Brain microvascular endothelial cell (primary cell): ENCODE measurements at regions not wholly inside any gene's neighbourhood (a gene's known extent, or its start where the extent isn't known, plus 50 kb on each side); places are given as distances from the start of the nearest gene placed in this dataset.
A peak's percentile ranks its signal among the peaks of the same experiment; 100 is the strongest.

ENCODE experiments used
- DNase-seq: peaks from one replicate; pipeline ENCODE4 v3.0.0-alpha.2; 2020
- H3K27ac ChIP-seq: fragments of 250-450 bp; sonication (Bioruptor Pico); 2 replicates; pipeline ENCODE4 v1.5.1; 2020; ENCODE audit warnings: mild to moderate bottlenecking, moderate library complexity
- H3K27me3 ChIP-seq: fragments of 250-450 bp; sonication (Bioruptor Pico); replicated peaks from 2 replicates; pipeline ENCODE4 v1.5.1; 2020; ENCODE audit warnings: mild to moderate bottlenecking
- H3K36me3 ChIP-seq: fragments of 250-450 bp; sonication (Bioruptor Pico); replicated peaks from 2 replicates; pipeline ENCODE4 v1.5.1; 2020; ENCODE audit warnings: mild to moderate bottlenecking
- H3K4me3 ChIP-seq: 2 replicates; pipeline ENCODE4 v1.5.1; 2011; ENCODE audit warnings: low read depth, mild to moderate bottlenecking, control low read depth, low read length, moderate library complexity
- CTCF ChIP-seq: IDR thresholded peaks from 2 replicates; pipeline ENCODE4 v1.5.1; 2011; ENCODE audit warnings: low read depth, mild to moderate bottlenecking, moderate library complexity, low read length, control low read depth, inconsistent platforms; ENCODE audit errors: missing control alignments
- in situ Hi-C: cut with HindIII; loops from 2 replicates; pipeline ENCODE4 v1.10.0; 2017; ENCODE audit warnings: low sequenced_read_pairs, low pct_ligation_motif_present

- H3K4me3 ChIP-seq, result no peak overlapping the region
- in situ Hi-C loops, result no loop called here
- H3K36me3 ChIP-seq, result no peaks in the 10 kb centered on the region
- H3K27me3 ChIP-seq, result no peaks in the 10 kb centered on the region
- TF ChIP-seq CTCF, result no peak
- DNase-seq, result no peak
- no peak overlapping the region for H3K27ac ChIP-seq
These were observed 115.8 kb upstream of the MED13L start for GRCh38 chr12:116393255-116393654.

- Histone ChIP-seq H3K36me3 (no peaks in the 10 kb centered on the region), H3K27ac (no peak overlapping the region), H3K27me3 (no peaks in the 10 kb centered on the region), H3K4me3 (no peak overlapping the region)
- in situ Hi-C loops, result no loop called here
- no peak for DNase-seq
- no peak for TF ChIP-seq CTCF
These were observed 116.6 kb upstream of the MED13L start for GRCh38 chr12:116393859-116394650.

GRCh38 chr12:116395396-116395795 is 117.9 kb upstream of the MED13L start:
- H3K36me3 ChIP-seq, result no peaks in the 10 kb centered on the region
- H3K27me3 ChIP-seq, result no peaks in the 10 kb centered on the region
- in situ Hi-C loops, result no loop called here
- H3K4me3 ChIP-seq, result no peak overlapping the region
- no peak for TF ChIP-seq CTCF
- no peak for DNase-seq
- H3K27ac ChIP-seq, result no peak overlapping the region

- Histone ChIP-seq H3K36me3 (no peaks in the 10 kb centered on the region), H3K4me3 (no peak overlapping the region), H3K27me3 (no peaks in the 10 kb centered on the region), H3K27ac (no peak overlapping the region)
- TF ChIP-seq CTCF, result no peak
- peak; percentile 77 for DNase-seq
- in situ Hi-C loops, result no loop called here
These were observed 119.7 kb upstream of the MED13L start for GRCh38 chr12:116397148-116397547.

- Histone ChIP-seq H3K4me3 (no peak overlapping the region), H3K27ac (no peak overlapping the region), H3K36me3 (no peaks in the 10 kb centered on the region), H3K27me3 (no peaks in the 10 kb centered on the region)
- DNase-seq, result no peak
- in situ Hi-C loops, result no loop called here
- TF ChIP-seq CTCF, result no peak
These were observed 120.7 kb upstream of the MED13L start for GRCh38 chr12:116398193-116398592.

GRCh38 chr12:116399055-116399454 is 121.6 kb upstream of the MED13L start:
- no peak for DNase-seq
- no peak for TF ChIP-seq CTCF
- in situ Hi-C loops, result no loop called here
- no peak overlapping the region for H3K27ac ChIP-seq
- H3K27me3 ChIP-seq, result no peaks in the 10 kb centered on the region
- no peak overlapping the region for H3K4me3 ChIP-seq
- H3K36me3 ChIP-seq, result no peaks in the 10 kb centered on the region
